ENCODE measurements at regions not wholly inside any gene's neighbourhood (a gene's known extent, or its start where the extent isn't known, plus 50 kb on each side); places are given as distances from the start of the nearest gene placed in this dataset.

DNA sequence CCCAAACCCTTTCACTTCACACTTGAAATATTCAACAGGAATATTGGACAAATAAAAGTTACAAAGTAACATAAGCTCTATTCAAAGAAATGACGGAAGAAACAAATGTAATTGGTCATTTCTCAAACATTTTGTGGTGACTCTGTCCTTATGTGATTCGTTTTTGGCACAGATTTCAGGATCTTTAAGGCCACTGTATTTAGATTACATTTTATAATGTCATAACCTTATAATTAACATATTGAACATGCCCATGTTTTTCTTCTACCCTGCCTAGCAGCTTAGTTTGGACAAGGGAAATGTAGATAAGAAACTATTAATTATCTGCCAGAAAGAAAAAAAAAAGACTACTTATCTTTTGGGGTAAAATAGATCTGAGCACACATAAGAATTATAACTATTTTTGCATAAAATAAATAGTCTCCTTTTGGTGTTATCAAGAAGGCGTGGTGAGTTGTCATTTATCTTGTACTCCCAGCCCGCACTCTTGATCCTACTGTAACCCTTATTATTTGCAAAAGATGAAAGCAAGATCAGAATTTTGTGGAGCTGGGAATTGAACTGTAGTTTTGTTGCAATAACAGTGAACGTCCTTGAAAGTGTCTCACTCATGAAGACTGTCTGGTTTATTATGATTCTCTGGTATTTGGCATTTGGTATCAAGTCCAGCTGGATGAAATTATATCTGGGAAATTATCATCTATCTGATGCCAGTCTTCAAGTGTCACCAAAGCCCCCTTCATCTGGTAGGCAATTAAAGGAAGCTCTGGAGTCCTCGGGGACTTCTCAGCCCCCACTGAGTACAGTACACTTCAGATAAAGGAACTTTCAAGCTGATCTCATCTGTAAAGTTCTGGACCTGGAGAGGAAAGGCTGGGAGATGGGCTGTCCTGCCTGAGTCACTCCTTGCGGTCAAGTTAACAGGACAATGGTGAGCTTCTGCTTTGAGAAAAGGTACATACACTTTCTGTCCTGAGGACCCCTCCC is 175.7 kb upstream of the INHBA start:
- no peak for ATAC-seq

DNA sequence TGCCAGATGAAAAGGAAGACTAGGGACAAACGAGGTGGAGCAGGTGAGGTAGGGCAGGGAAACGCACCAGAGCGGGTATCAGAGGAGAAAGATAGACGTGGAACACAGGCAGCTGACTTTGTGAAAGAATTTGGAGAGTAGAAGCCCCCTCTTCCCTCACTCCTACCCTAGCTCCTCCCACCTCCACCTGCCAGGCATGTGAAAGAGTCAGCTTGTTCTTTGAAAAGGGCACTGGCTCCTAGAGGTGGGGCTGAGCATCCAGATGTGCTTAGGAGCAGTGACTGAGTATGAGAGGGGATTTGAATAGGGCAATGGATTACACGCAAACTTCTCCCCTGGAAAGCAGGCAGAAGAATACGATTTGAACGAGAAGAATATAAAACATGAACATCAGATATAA is 174.2 kb upstream of the INHBA start:
- ATAC-seq = no peak

DNA sequence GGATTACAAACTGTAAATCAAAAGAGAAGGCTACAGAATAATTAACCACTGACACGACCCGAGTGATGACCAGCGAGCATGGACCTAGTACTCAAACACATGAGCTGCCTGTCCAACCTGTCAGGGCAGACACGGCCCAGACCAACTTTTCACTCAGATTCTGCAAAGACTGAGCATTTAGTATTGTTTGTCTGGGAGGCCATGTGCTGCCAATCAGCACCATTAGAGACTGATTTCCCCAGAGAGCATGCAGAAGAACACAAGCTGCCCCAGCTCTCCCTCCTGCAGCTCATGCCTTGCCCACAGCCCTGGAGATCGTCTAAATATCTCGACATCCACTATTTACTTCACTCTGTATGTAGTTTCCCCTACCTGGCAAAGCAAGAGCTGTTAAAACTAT is 172.6 kb upstream of the INHBA start:
- ATAC-seq = no peak

- no peak for ATAC-seq
These were observed 171.4 kb upstream of the INHBA start for GRCh38 chr7:41874201-41874785.

GRCh38 chr7:41873741-41874140 is 170.9 kb upstream of the INHBA start:
- ATAC-seq = no peak

DNA sequence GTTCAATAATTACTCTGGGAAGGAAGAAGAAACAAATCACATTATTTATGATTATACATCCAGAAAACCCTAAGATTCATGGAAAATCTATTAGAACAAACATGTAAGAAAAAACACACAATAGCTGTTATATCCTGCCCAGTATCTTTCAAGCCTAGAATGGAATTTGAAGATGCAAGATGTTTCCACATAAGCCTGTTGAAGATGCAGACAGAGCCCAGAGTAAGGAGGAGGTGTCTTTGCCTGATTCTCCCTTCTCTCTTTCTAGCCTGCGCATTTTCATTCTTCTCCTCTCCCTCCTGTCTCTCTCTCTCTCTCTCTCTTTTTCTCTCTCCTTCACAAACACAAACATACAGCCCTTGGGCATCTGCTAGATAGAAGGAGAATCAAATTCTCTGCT is 170.1 kb upstream of the INHBA start:
- no peak for ATAC-seq

DNA sequence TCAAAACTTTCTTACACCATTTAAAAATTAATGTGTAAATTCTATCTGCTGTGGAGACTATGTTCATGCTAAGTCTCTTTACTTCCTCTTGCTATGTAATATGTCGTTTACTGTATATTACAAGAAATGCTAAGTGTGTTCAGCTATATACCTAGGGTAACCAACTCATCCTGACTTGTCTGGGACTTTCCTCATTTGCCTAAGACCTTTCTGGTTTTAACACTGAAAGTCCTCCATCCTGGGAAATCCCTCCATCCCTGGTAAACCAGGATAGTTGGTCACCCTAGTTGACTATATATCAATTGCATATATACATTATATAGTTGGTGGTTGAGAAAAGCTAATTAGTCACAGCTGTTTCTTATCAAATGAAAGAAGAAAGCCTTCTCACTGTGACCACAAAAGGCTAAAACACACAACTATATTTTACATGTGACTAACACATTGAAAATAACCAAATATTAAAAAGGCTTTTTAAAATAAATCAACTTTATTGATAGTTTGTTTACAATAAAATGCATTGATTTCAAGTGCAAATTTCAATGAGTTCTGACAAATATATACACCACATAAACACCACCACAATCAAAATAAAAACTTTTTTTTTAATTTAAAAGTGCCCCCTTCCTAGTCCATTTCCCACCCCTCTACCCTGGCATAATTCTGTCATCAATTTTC is 167.7 kb upstream of the INHBA start:
- no peak for ATAC-seq

DNA sequence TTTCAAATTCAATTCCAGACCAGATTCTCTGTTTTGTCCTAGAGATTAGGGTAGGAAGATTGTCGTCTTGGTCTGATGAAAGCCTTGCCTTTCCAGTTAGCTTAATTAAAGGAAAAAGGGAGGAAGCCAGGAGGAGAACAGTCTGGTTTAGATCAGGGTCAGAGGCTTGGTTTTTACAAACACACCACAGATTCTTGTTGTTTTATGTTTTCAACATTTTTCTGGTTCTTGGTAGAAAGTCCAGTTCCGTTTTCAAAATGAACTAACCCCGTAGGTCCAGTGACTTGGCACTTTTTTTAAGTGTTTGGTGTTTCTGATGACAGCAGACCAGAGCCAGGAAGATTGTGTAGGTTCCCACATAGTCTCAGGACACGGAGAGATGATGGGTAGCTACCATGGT is 167.1 kb upstream of the INHBA start:
- no peak for ATAC-seq

DNA sequence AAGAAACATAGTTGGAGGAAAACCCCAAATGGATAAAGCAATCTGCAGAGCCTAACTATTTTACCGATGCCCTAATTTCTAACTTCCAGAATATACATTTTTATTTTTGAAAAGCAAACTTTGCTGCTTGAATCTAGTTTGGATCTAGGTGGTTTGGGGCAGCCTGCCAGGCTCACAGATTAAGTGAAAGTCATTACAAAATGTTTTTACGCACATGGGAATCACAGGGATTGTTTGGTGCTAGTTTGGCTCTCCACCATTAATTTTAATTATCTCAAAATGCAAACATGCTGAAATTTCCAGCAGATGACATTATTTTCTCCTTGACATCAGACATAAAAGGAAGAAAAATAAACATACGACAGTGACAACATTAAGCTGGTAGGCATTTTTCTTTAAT is 166.7 kb upstream of the INHBA start:
- no peak for ATAC-seq

DNA sequence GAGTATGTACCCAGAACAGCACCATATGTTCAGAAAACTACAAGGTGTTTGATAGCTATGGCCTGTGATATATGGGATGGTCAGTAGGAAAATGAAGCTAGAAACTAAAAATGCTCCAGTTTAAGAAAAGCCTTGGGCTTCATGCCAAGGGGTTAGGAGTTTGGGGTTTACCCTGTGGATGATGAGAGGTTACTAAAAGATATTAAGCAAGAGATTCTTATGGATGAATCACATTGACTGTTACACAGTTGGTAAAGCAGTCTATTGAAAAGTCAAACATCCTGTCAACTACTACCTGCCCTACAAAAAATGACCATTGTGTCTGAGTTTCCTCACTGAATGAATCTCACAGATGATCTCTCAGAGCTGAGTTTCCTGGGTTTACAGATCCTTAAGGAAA is 166.2 kb upstream of the INHBA start:
- no peak for ATAC-seq

DNA sequence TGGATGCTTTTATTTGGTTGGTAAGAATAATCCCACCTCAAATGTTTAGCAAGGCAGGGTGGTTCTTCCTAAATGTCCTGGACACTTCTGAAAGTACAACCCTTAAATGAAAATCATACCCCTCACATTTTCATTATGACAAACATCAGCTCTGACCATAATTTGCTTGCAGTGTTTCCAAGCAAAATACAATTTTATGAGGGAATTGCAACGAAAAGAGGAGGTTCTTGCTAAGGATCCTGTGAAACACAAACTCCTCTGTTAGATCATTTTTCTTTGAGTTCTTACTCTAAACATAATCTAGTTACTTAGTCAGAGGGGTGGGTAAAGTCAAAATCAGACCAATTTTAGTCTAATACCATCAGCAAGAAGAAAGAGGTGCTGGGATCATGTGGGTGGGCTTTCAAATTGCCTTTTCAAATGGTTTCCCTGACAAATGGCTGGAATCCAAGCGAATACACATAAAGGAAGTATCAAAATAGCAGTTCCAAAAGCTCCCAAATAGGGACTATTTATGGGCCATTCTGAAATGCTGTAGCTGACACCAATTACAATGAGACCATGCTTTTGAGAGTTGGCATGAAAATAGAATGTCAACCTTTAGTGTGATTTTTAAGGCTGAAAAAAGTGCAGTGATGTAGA is 164.9 kb upstream of the INHBA start:
- ATAC-seq = no peak

GRCh38 chr7:41862261-41862660 is 159.4 kb upstream of the INHBA start:
- ATAC-seq = no peak

DNA sequence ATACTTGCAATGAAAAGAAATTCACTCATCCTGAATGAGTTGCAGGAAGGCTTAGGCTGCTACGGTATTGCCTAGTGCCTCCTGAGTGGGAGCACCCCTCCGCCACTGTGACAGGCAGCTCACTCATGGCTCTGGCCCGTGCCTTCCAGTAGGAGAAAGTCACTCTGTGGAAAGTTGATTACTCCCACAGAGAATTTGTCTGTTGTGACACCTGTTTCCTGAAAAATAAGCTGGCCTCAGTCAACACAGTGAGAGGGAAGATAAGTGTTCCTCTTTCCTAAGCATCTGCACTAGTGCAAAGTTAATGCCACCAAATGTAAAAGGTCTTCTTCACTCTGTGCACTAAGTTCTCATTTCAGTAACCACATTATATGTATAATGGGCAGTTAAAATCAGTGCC is 158.8 kb upstream of the INHBA start:
- ATAC-seq = no peak

GRCh38 chr7:41858201-41858600 is 155.3 kb upstream of the INHBA start:
- ATAC-seq = no peak

DNA sequence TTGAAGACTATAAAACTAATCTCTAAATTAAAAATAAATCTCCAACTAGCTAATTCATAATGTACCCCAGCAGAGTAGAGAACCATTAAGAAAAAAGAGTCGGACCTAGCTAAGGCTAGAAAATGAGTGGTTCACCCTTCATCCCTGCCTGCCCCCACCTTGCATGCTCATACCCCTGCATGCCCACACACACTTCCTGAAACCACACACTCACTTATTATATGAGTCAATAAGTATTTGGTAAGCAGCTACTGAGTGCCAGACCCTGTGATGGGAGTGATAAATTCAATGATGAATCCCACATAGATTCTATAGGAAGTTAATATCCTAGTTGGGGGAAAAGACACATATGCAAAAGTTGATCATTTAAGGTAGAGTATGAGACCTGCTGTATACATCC is 152.9 kb upstream of the INHBA start:
- no peak for ATAC-seq

- no peak for ATAC-seq
These were observed 144.7 kb upstream of the INHBA start for GRCh38 chr7:41847606-41848005.

DNA sequence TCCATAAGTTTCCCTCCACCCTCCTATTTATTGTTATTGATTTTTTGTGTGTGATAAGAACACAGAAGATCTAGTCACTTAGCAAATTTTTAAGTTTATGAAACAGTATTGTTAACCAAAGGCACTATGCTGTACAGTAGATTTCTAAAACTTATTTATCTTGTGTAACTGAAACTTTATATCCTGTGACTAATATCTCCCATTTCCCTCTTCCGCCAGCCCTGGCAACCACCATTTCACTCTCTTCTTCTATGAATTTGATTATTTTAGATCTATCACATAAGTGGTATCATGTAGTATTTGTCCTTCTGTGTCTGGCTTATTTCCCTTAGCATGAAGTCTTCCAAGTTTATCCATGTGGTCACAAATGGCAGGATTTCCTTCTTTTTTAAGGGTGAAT is 144.3 kb upstream of the INHBA start:
- no peak for ATAC-seq

DNA sequence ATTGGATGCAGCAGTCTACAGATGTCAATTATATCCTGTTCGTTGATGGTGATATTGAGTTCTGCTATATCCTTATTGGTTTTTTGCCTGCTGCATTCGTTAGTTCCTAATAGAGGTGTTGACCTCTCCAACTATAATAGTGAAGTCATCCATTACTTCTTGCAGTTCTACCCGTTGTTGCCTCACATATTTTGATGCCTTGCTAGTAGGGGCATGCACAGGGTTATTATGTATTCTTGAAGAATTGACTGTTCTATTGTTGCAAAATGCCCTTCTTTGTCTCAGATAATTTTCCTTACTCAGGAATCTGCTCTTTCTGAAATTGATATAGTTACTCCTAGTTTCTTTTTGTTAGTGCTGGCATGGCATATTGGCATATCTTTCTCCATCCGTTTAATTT is 140.1 kb upstream of the INHBA start:
- no peak for ATAC-seq

- ATAC-seq = no peak
These were observed 135.0 kb upstream of the INHBA start for GRCh38 chr7:41837916-41838315.

- ATAC-seq = no peak
These were observed 133.2 kb upstream of the INHBA start for GRCh38 chr7:41835976-41836530.

DNA sequence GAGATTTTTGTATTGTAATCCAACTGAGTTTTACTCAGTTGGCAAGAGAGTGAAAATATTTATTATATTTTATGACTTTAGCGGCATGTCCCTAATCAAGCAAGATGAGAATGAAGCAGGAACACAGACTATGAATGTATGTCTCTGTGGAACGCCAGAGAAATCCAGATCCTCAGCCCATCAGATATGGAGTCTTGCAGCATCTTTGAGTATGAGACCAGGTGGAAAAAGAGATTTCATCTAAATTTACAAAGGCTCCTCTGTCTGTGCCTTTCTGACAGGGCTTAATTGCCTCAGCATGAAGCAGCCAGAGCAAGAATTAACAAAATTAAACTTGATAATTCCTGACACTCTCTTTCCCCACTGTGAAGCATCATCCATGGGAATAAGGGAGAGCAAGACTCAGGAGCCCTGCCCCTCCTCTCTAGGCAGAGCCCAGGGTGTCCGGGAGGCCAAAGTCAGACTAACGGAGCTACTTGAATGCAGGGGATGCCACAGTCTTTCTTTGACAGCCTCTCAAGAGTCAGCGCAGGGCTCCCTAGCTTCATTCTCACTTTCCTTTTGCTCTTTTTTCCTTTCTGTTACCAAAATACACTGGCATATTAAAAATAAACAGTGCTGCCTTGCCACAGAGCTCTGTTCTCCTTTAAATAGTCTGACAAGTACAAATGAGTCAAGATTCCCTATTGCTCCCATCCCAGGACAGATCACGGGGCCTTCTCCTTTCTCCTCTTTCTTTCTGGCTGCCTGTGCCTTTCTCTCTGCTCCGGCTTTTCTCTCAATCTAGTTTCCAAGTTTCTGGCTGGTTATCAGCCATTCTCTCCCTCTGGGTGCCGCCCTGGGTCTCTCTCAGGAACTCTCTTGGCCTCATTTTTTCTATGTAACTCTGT is 132.2 kb upstream of the INHBA start:
- no peak for ATAC-seq

DNA sequence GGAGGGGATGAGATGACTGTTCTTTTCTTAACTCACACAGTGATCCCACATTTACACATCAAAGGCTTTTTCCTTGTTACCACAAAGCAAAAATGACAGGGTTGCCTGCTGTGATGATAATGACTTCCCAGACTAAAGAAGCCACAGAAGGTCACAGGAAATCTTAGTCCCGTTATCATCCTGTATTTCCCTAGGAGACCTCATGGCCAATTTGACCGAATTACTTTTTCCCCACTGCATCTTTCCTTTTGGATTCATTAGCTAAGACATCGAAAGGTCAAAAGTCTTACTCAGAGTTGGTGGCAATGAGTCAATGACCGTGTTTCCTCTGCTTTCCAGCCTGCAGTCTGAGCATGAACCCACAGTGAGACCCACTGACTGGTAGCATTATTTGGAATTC is 130.1 kb upstream of the INHBA start:
- no peak for ATAC-seq

Data from esophagus mucosa (tissue), 1 donor.